KMS-11 (cell line): ENCODE measurements at regions not wholly inside any gene's neighbourhood (a gene's known extent, or its start where the extent isn't known, plus 50 kb on each side); places are given as distances from the start of the nearest gene placed in this dataset.

Experiments
- H2AFZ ChIP-seq: fragments of 200-600 bp; sonication (generic); 2 replicates; pipeline ENCODE4 v1.6.1; 2016; ENCODE audit warnings: antibody characterized with exemption, mixed run types, low read depth
- H3K27ac ChIP-seq: fragments of 200-600 bp; sonication (generic); 2 replicates; pipeline ENCODE4 v1.6.1; 2016; ENCODE audit warnings: mild to moderate bottlenecking, mixed run types
- H3K27me3 ChIP-seq: fragments of 200-600 bp; sonication (generic); 2 replicates; pipeline ENCODE4 v1.6.1; 2017; ENCODE audit warnings: mild to moderate bottlenecking, low read depth, mixed run types, moderate library complexity; ENCODE audit not compliant: insufficient read depth
- H3K36me3 ChIP-seq: fragments of 200-600 bp; sonication (generic); 2 replicates; pipeline ENCODE4 v1.6.1; 2017; ENCODE audit warnings: mild to moderate bottlenecking, mixed run types; ENCODE audit not compliant: insufficient read depth
- H3K4me1 ChIP-seq: fragments of 200-600 bp; sonication (generic); 2 replicates; pipeline ENCODE4 v1.6.1; 2016; ENCODE audit warnings: mild to moderate bottlenecking, low read depth, mixed run types; ENCODE audit not compliant: poor library complexity, severe bottlenecking
- H3K4me2 ChIP-seq: fragments of 200-600 bp; sonication (generic); 2 replicates; pipeline ENCODE4 v1.7.0; 2016; ENCODE audit warnings: mild to moderate bottlenecking, mixed run types
- H3K4me3 ChIP-seq: fragments of 200-600 bp; sonication (generic); IDR thresholded peaks from 2 replicates; pipeline ENCODE4 v1.6.1; 2017; ENCODE audit warnings: low read depth, low read length, mixed read lengths; ENCODE audit not compliant: insufficient read depth
- H3K79me2 ChIP-seq: fragments of 200-600 bp; sonication (generic); 2 replicates; pipeline ENCODE4 v1.6.1; 2016; ENCODE audit warnings: low read depth, mixed run types; ENCODE audit not compliant: insufficient read depth
- H3K9ac ChIP-seq: fragments of 200-600 bp; sonication (generic); 2 replicates; pipeline ENCODE4 v1.6.1; 2016; ENCODE audit warnings: mild to moderate bottlenecking, mixed run types
- H4K20me1 ChIP-seq: fragments of 200-600 bp; sonication (generic); 2 replicates; pipeline ENCODE4 v1.6.1; 2016; ENCODE audit warnings: mild to moderate bottlenecking, mixed run types; ENCODE audit not compliant: insufficient read depth
- TF ChIP-seq, protein P1 (sequence below): fragments of 200-600 bp; sonication (generic); conservative IDR thresholded peaks from 2 replicates; pipeline ENCODE4 v1.6.1; 2017; ENCODE audit warnings: low read depth, mild to moderate bottlenecking, antibody characterized with exemption, low read length, moderate library complexity, mixed read lengths

DNA sequence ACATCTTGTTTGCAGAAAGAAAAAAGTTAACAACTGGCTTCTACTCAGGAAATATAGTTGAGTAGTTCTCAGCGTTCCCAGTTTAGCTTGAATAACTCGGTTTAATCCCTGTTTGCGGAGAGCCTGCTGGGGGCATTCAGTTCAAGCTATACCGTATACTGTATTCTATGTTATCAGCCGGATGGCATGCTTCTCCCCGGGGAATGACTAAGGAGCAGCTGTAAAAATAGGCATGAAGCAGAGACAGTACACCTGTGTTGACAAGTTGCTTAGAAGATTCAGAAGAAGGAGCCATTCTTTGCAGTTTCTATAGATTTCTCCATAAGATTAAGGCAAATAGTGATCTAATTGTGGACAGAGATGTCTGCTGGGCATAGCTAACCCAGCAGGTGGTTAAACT is 267.8 kb upstream of the NCAM2 start:
- H3K27ac ChIP-seq = no peak overlapping the region
- H2AFZ ChIP-seq = no peak overlapping the region

DNA sequence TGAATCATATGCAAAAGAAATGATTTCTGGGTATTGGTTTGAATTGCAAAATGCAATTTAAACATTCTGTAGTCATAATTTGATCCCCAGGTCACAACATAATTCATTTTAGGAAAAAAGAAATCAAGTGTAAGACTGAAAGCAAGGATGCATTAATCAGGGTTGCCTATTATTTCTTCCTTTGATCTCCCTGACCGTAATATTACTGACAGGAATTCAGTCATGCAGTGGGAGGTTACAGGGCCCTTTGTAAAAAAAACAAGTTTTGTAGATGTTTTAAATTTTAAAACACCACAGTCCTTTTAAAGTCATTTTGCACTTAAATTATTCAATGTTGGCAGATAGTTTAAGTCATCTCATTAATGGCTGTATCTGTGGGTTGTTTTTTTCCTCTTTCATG is 263.0 kb upstream of the NCAM2 start:
- Histone ChIP-seq H3K27me3 (no peaks in the 10 kb centered on the region), H4K20me1 (no peaks in the 10 kb centered on the region)
- TF ChIP-seq, protein P1, sequence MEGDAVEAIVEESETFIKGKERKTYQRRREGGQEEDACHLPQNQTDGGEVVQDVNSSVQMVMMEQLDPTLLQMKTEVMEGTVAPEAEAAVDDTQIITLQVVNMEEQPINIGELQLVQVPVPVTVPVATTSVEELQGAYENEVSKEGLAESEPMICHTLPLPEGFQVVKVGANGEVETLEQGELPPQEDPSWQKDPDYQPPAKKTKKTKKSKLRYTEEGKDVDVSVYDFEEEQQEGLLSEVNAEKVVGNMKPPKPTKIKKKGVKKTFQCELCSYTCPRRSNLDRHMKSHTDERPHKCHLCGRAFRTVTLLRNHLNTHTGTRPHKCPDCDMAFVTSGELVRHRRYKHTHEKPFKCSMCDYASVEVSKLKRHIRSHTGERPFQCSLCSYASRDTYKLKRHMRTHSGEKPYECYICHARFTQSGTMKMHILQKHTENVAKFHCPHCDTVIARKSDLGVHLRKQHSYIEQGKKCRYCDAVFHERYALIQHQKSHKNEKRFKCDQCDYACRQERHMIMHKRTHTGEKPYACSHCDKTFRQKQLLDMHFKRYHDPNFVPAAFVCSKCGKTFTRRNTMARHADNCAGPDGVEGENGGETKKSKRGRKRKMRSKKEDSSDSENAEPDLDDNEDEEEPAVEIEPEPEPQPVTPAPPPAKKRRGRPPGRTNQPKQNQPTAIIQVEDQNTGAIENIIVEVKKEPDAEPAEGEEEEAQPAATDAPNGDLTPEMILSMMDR = no peak

More for the DNA sequence above, 267.8 kb upstream of the NCAM2 start:
- TF ChIP-seq, protein P1 = no peak
- Histone ChIP-seq H3K27me3 (no peaks in the 10 kb centered on the region), H3K4me1 (no peaks in the 10 kb centered on the region), H3K79me2 (no peaks in the 10 kb centered on the region), H3K4me2 (no peak overlapping the region), H4K20me1 (no peaks in the 10 kb centered on the region), H3K9ac (no peak overlapping the region), H3K4me3 (no peak overlapping the region), H3K36me3 (no peaks in the 10 kb centered on the region)

DNA sequence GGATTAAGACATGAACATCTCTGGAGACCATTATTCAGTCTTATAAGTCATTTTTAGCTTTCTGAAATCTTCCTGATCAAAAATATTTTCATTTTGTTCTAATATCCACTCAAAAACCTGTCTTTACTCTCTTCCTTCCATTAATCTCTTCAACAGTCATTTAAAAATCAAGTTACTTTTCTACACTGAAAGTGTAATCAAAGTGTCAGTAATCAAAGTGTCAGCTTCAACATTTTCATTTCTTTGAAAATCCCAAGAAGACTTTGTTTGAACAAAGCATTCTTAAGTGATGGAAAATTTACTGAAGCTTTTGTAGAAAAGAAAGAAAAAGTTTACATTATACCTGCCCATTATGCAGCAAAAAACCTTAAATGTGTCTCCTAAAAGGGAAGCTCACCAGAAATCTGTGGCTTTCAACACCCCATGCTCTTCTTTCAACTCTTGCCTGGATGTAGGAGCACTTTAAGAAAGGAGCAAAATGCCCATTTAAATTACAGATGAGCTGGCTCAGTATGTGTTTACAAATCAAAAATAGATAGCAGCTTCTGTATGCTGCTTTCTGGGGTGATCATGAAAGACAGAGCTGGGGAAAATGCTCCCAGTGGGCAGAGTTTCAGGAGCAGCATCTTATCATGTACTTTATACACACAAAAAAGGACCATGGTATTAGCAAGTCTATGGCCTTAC is 260.8 kb upstream of the NCAM2 start:
- Histone ChIP-seq H3K27ac (no peak overlapping the region), H3K4me3 (no peak overlapping the region), H3K79me2 (no peaks in the 10 kb centered on the region), H3K27me3 (no peaks in the 10 kb centered on the region), H4K20me1 (no peaks in the 10 kb centered on the region), H2AFZ (no peak overlapping the region), H3K4me1 (no peaks in the 10 kb centered on the region), H3K36me3 (no peaks in the 10 kb centered on the region), H3K9ac (no peak overlapping the region), H3K4me2 (no peak overlapping the region)
- TF ChIP-seq, protein P1 = no peak

More for the DNA sequence above, 263.0 kb upstream of the NCAM2 start:
- no peak overlapping the region for H3K4me2 ChIP-seq
- H3K4me1 ChIP-seq = no peaks in the 10 kb centered on the region
- no peak overlapping the region for H3K27ac ChIP-seq
- no peak overlapping the region for H3K4me3 ChIP-seq
- H3K36me3 ChIP-seq = no peaks in the 10 kb centered on the region
- H3K79me2 ChIP-seq = no peaks in the 10 kb centered on the region
- no peak overlapping the region for H2AFZ ChIP-seq
- no peak overlapping the region for H3K9ac ChIP-seq

DNA sequence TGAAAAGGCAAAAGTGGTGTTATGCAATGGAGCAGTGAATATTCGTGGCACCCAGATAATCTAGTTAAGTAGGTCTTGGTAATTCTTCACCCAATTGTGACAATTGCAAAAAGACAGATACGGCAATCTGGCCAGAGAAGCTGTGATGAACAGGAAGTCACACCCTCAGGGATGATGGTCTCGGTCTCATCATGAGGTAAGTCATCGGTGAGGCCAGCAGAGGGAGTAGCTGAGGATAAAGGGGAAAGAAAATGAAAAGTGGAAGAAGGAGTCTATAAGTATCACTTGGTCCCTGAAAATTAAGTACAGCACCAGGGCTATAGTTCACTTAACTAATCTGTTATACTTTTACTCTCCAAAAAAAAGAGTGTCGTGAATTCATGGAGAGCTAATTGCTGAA is 258.8 kb upstream of the NCAM2 start:
- no peaks in the 10 kb centered on the region for H3K36me3 ChIP-seq
- H3K4me2 ChIP-seq = no peak overlapping the region
- no peak overlapping the region for H2AFZ ChIP-seq
- H3K27me3 ChIP-seq = no peaks in the 10 kb centered on the region
- no peak overlapping the region for H3K4me3 ChIP-seq
- H4K20me1 ChIP-seq = no peaks in the 10 kb centered on the region
- H3K27ac ChIP-seq = no peak overlapping the region
- H3K4me1 ChIP-seq = no peaks in the 10 kb centered on the region
- H3K79me2 ChIP-seq = no peaks in the 10 kb centered on the region
- TF ChIP-seq, protein P1 = peak; percentile 35; the same call in 1 of the 2 replicates
- no peak overlapping the region for H3K9ac ChIP-seq
